ENCODE measurements at regions not wholly inside any gene's neighbourhood (a gene's known extent, or its start where the extent isn't known, plus 50 kb on each side); places are given as distances from the start of the nearest gene placed in this dataset.

- CTCF ChIA-PET = no interaction called here
- TF ChIP-seq EZH2phosphoT487 (IDR thresholded peaks at IDR 0.05; ENCODE audit: borderline replicate concordance) (no peak), YY1 (IDR thresholded peaks at IDR 0.05; ENCODE audit: extremely low read depth, insufficient replicate concordance, low read depth, low read length) (no peak), ZFX (IDR thresholded peaks at IDR 0.05) (no peak), CEBPB (IDR thresholded peaks at IDR 0.05; ENCODE audit: low read depth) (no peak), CTCF (IDR thresholded peaks at IDR 0.05 in 2 of 3, conservative IDR thresholded peaks at IDR 0.05 in 1 of 3; ENCODE audit: borderline replicate concordance in 1 of 3, insufficient read depth in 1 of 3, low read depth in 2 of 3, low read length in 2 of 3) (no peak), SP1 (IDR thresholded peaks at IDR 0.05; ENCODE audit: low read depth) (no peak), ELF1 (IDR thresholded peaks at IDR 0.05; ENCODE audit: borderline replicate concordance, low read depth) (no peak), ZNF274 (IDR thresholded peaks at IDR 0.05; ENCODE audit: low read depth, low read length) (no peak), POLR2A (IDR thresholded peaks at IDR 0.05; ENCODE audit: borderline replicate concordance, extremely low read depth, insufficient read depth, insufficient read length) (no peak), EZH2 (IDR thresholded peaks at IDR 0.05) (no peak), JUND (IDR thresholded peaks at IDR 0.05) (no peak), ZBTB33 (IDR thresholded peaks at IDR 0.05; ENCODE audit: extremely low read depth, insufficient replicate concordance, low read length) (no peak), ATF3 (IDR thresholded peaks at IDR 0.05) (no peak), REST (IDR thresholded peaks at IDR 0.05; ENCODE audit: low read depth) (no peak), TCF7L2 (IDR thresholded peaks at IDR 0.05; ENCODE audit: borderline replicate concordance, extremely low read depth, insufficient read depth, insufficient read length) (no peak), EGR1 (IDR thresholded peaks at IDR 0.05; ENCODE audit: low read depth) (no peak), FOSL1 (IDR thresholded peaks at IDR 0.05; ENCODE audit: low read depth) (no peak), SRF (IDR thresholded peaks at IDR 0.05; ENCODE audit: low read depth) (no peak), POLR2AphosphoS5 (IDR thresholded peaks at IDR 0.05; ENCODE audit: low read depth, low read length) (no peak)
- TF ChIP-seq, protein P1, sequence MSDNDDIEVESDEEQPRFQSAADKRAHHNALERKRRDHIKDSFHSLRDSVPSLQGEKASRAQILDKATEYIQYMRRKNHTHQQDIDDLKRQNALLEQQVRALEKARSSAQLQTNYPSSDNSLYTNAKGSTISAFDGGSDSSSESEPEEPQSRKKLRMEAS (IDR thresholded peaks at IDR 0.05) = no peak
- Histone ChIP-seq H3K4me2 (ENCODE audit: low read length) (no peak overlapping the region), H3K9me2 (ENCODE audit: insufficient read depth) (no peaks in the 10 kb centered on the region), H3K9me3 (ENCODE audit: control insufficient read depth in 1 of 2, insufficient read depth in 1 of 2, low read depth in 1 of 2, low read length in 2 of 2) (no peaks in the 10 kb centered on the region), H3K27ac (ENCODE audit: low read depth, low read length) (no peak overlapping the region), H3K27me3 (ENCODE audit: insufficient read depth, low read length) (no peaks in the 10 kb centered on the region), H3K4me3 (replicated peaks in 1 of 2; ENCODE audit: low read depth in 1 of 2, low read length in 2 of 2) (no peak overlapping the region), H2AFZ (ENCODE audit: low read depth, low read length, poor library complexity, severe bottlenecking) (no peak overlapping the region), H3K36me3 (ENCODE audit: control insufficient read depth in 1 of 2, insufficient read depth in 2 of 2, low read length in 2 of 2) (no peaks in the 10 kb centered on the region), H3K9ac (ENCODE audit: low read length) (no peak overlapping the region), H3K79me2 (ENCODE audit: insufficient read depth, low read length) (no peaks in the 10 kb centered on the region), H3K4me1 (ENCODE audit: control insufficient read depth in 1 of 2, insufficient read depth in 2 of 2, low read length in 2 of 2) (peaks cover 5 to 16% of the 10 kb centered on the region in 2 experiments; a peak in 3 of 4 replicates), H4K20me1 (ENCODE audit: insufficient read depth) (no peaks in the 10 kb centered on the region)
- BruUV-seq (replicated peaks) = no TSS peak
- no peak for ATAC-seq
- POLR2A ChIA-PET = no interaction called here
- intact Hi-C loops (cut with micrococcal nuclease) = no loop called here
- RAD21 ChIA-PET (ENCODE audit: low non-redundant PET in 1 of 2, low total read pairs in 2 of 2, uncharacterized antibody in 2 of 2, unreplicated experiment in 2 of 2) = no interaction called here
- DNase-seq (ENCODE audit: low read depth, low spot score) = no peak
Observed at GRCh38 chr1:221840511-221841243, 98.8 kb upstream of the DUSP10 start.

Data from HCT116 (cell line).